DMS 273 (cell line): ENCODE measurements at regions not wholly inside any gene's neighbourhood (a gene's known extent, or its start where the extent isn't known, plus 50 kb on each side); places are given as distances from the start of the nearest gene placed in this dataset.

Source experiments
- DNase-seq: peaks from one replicate; lab custom pipeline; 2025; ENCODE audit not compliant: unreplicated experiment; lab: John Stamatoyannopoulos, UW

DNA sequence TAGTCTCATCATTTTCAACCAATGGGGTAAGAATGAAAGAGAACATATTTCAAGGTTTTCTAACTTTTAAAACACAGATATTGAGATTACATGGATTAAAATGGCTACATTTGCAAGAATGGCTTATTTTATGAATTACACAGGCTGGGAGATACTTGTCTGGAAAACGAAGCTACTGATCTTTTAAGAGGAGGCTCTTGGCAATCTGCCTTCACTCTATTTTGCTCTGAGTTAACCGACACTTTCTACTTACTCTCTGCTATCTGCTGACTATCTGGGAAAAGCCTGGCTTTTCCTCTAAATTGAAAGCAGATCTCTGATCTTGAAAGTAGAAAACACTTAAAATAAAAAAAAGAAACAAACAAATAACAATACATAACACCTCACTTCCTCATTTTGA lies 325.4 kb upstream of the LINC00305 start:
- DNase-seq = no peak

DNA sequence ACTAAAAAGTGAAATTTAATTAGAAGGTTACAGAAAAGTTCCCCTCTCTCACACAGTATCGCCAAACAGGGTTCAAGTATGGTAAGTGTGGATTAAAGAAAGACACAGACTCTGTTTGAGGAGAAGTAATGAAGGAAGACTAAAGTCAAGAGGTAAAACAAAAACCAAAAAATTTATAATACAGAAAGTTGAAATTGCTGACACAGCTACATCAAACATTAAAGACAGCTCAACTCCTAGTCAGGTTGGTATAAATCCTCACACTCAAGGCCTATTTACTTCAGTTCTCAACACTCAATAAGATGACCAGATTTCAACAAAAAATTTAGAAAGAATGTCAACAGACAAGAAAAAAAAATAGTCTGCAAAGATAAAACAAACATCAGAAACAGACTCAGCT lies 300.5 kb upstream of the LINC00305 start:
- no peak for DNase-seq

GRCh38 chr18:64444819-64445218 lies 295.9 kb upstream of the LINC00305 start:
- no peak for DNase-seq

DNA sequence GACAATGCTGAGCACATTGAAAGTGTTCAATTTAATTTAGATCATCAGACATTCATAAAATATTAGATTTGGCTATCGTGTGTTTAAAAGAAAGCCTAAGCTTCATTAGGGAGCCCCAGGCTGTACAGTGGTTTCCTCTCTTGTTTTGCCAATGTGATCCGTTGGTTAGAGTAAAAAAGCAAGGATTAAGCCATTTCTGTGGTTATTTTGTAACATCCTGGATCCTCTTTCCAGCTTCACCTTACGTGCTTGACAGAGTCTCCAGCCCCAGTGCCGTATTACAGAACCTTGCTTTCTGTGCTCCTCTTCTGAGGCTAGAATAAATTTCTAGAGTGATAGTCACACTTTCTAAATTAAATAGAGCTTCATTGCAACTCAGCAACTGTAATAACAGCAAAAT lies 289.3 kb upstream of the LINC00305 start:
- no peak for DNase-seq

GRCh38 chr18:64436111-64436510 lies 287.2 kb upstream of the LINC00305 start:
- no peak for DNase-seq

DNA sequence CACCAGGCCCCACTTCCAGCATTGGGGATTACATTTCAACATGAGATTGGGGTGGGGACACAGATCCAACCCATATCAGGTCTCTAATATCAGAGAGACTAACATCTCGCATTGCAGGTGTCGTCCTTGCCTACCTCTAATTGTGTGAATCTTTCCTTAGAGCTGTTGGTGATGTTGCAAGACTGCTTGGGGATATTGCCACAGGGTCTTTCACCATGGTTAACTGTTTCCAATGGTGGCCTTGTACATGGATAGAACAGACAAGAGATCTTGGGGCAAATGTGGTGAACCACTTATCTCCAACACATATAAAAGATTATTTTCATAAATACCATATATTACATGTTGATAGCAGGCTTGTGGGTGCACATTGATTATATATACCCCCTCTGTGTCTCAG lies 270.3 kb upstream of the LINC00305 start:
- DNase-seq = no peak

- no peak for DNase-seq
Measured at GRCh38 chr18:64416990-64417389, 268.1 kb upstream of the LINC00305 start.

DNA sequence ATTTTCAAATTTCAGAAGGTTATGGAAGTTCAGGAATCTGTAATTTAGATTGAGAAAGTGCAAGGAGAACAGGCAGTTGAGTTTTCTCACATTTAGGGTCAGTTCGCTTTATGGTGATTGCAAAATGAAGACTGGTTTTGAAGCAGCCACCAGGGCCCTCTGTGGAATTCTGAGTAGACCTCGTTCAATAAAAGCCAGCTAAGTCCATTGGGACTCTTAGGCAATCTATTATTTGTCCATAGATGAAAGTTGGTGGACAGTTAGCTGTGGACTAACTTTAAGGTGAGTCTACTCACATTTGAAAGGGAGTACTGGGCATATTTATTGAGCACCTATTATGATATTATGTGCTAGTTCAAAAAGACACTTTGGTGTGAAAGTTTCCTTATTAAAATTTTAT lies 266.3 kb upstream of the LINC00305 start:
- DNase-seq = no peak

DNA sequence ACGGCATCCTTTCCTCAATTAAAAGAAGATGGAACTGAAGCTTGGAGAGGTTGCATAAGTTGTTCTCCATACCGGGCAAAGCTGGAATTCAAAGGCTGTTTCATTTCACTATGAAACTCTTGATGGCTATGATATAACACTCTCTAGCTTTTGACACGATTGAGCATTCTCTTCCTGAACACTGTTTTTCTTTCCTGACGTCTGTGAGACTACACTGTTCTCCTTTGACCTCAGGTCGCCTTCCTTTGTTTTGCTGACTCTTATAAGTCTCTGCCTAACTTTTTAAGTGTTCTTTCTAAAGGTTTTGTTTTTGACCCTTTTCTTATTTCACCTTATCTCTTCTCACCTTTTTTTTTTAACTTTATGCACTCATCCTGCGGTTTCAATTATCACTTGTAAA lies 261.8 kb upstream of the LINC00305 start:
- no peak for DNase-seq

DNA sequence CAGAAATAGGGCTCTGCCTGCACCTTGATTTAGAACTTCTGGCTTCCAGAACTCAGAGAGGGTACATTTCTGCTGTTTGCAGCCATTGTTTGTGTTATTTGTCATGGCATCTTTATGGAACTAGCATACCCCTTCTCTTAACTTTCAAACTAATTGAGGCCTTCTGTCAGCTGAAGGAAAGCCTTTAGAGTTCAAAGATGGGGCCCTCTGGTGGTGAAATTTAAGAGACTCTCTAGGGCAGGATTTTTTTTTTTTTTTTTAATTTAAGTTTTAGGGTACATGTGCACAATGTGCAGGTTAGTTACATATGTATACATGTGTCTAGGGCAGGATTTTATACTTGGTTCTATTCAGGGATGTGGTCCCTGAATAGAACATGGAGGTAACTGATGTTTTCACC lies 260.6 kb upstream of the LINC00305 start:
- DNase-seq = peak; percentile 57

- no peak for DNase-seq
Measured at GRCh38 chr18:64407606-64408005, 258.7 kb upstream of the LINC00305 start.

DNA sequence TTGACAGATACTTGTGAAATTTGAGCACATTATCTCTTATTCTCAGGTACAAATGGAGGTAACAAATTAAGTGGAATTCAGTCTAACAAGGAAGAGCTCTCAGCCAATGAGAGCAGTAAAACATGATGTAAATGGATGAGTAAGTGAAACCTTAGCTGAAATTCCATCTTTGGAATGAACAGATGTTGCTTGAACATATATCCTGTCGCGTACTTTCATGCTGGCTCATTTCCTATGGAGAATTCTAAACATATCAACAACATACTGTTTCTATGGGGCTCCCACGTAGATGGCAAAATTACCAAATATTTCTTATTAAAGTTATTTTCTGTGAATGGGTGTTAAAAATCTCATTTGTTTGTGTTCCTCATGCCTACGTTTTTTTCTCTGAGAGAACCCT lies 256.3 kb upstream of the LINC00305 start:
- DNase-seq = no peak

DNA sequence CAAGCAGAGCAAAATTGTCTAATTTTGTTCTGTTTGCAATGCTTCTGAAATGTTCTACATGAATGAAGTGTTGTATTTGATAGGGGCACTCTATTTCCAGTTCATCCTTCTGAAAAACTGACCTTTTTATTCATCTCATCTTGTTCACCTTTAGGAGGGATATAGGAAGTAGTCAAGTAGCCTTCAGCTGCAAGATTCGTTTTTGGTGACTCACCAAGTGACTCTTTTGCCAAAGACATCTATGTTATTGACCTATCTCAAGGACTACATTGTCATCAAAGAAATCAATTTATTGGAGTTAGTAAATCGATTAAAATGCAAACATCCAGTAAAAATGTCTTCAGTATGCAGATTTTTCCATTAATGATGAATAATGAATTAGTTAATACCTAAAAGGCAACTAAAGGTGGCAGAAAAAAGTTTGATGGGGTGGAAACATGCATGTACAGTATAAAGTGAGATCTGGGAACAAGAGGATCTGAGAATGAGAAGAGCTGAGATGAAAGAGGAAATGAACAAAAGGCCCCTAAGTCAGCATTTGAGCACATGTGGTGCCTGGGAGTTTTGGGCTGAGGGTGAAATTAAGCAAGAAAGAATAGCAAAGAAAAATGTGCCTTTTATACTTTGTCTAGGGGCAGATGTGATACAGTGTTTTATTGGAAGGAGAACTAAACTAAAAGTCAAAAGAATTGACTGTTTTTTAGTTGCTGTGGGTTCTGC lies 255.1 kb upstream of the LINC00305 start:
- DNase-seq = no peak

DNA sequence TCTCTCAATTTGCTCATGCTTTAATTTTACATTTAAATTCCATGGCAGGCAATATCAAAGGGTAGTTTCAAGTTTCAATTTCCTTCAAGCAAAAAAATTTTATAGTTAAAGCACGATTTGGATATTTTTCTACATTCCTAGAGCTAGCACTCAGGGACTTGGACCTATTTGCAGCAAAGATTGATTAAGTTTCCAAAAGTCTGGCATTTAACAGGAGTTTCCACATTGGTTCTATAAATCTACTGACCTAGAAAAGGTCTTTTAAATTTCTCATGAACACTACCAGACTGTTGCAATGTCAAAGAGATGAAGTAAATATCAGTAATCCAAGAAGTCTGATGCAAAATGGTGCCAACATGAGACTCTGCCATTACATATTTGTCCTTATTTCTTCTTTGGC lies 253.7 kb upstream of the LINC00305 start:
- no peak for DNase-seq

GRCh38 chr18:64401268-64402060 lies 252.6 kb upstream of the LINC00305 start:
- no peak for DNase-seq

- DNase-seq = no peak
Measured at GRCh38 chr18:64399566-64399965, 250.7 kb upstream of the LINC00305 start.

- no peak for DNase-seq
Measured at GRCh38 chr18:64398320-64398719, 249.4 kb upstream of the LINC00305 start.

GRCh38 chr18:64392202-64392601 lies 243.3 kb upstream of the LINC00305 start:
- DNase-seq = no peak

DNA sequence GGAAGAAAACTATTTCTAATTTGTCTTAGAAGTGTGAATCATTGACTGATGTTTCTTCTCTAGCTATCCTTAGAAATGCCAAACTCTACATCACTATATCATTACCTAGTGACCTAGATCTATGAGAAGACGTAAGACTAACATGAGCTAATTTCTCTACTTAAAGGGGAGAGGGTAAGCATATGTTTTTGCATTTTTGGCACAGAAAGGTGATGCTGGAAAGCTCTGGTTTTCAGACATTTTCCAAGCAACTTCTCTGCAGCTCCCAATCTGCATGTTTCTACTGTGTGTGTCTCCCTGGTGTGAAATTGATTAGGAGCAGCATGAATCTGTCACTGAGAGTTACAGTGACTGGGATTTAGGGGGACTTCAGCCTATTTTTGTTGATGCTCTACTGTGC lies 235.2 kb upstream of the LINC00305 start:
- no peak for DNase-seq

- no peak for DNase-seq
Measured at GRCh38 chr18:64380117-64380516, 231.2 kb upstream of the LINC00305 start.

GRCh38 chr18:64379662-64380061 lies 230.8 kb upstream of the LINC00305 start:
- no peak for DNase-seq

DNA sequence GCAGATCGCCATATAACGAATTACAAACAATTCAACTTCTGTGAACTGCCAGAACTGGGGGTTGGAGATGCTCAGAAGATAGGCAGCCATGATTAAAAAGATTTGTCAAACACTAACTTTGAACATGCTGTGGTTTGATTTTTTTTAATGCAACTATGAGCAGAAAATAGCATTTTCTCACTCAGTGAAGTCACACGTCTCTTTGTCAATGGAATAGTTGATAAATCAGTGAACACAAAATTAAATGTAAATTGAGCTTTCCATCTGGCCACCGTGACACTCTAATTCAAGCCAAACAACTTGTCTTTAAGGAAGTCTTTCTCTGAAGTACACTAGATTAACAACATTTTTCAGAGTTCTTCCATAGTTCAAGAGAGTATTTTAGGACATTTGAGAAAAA lies 228.6 kb upstream of the LINC00305 start:
- no peak for DNase-seq

- DNase-seq = no peak
Measured at GRCh38 chr18:64372850-64373249, 224.0 kb upstream of the LINC00305 start.
